Left lung (tissue), 4 donors: ENCODE measurements at regions not wholly inside any gene's neighbourhood (a gene's known extent, or its start where the extent isn't known, plus 50 kb on each side); places are given as distances from the start of the nearest gene placed in this dataset.

Source experiments
- ATAC-seq: fragments of 200-7000 bp; cut with Tn5 transposase; one replicate; pipeline ENCODE4 v1.9.1; 2020; ENCODE audit warnings: moderate library complexity
- DNase-seq, 4 donors: peaks; one replicate each; pipeline ENCODE4 v3.0.0-alpha.2; 2013 to 2020
- H3K27ac ChIP-seq, 2 donors: fragments of 200-600 bp; sonication (generic) in 1 of 2; one replicate each; pipeline versions ENCODE4 v1.5.0 to v1.8.0; 2020 to 2021
- H3K27me3 ChIP-seq, 2 donors: fragments of 200-600 bp; sonication (generic) in 1 of 2; one replicate each; pipeline versions ENCODE4 v1.5.0 to v1.8.0; 2020 to 2021
- H3K36me3 ChIP-seq, 2 donors: fragments of 200-600 bp; sonication (generic) in 1 of 2; one replicate each; pipeline versions ENCODE4 v1.5.0 to v1.8.0; 2020 to 2021
- H3K4me1 ChIP-seq, 2 donors: fragments of 200-600 bp; one replicate each; pipeline ENCODE4 v1.8.0; 2021
- H3K4me3 ChIP-seq, 2 donors: fragments of 200-600 bp; sonication (generic) in 1 of 2; one replicate each; pipeline versions ENCODE4 v1.5.0 to v1.8.0; 2020 to 2021; ENCODE audit warnings: mild to moderate bottlenecking in 1 of 2
- H3K9me3 ChIP-seq, 2 donors: fragments of 200-600 bp; sonication (generic) in 1 of 2; one replicate each; pipeline versions ENCODE4 v1.5.0 to v1.8.0; 2020 to 2021
- intact Hi-C, 2 donors: fragments of 100-400 bp; cut with DNase I; formaldehyde crosslinking; loops; one replicate each; pipeline versions ENCODE4 v1.11.2 to v1.14.2; 2022
- TF ChIP-seq, protein P1 (sequence below), 2 donors: fragments of 200-600 bp; sonication (generic) in 1 of 2; IDR thresholded peaks; one replicate each; pipeline versions ENCODE4 v1.5.0 to v1.8.0; 2021; ENCODE audit warnings: antibody characterized with exemption in 2 of 2
- donor health status: DM: no; HTN: yes; CAD: no.
- donor health status: DM: no; HTN: no; CAD: no.

DNA sequence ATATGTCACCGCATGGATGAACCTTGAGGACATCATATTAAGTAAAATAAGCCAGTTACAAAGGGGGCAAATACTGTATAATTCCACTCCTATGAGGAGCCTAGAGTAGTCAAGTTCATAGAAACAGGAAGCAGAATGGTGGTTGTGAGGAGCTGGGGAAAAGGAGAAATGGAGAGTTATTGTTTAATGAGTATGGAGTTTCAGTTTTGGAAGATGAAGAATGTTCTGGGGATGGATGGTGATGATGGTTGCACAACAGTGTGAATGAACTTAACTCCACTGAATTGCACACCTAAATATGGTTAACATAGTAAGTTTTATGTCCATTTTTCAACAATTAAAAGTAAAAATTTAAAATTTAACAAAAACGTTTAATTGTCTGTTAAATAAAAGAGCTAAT lies 220.9 kb upstream of the JUN start:
- intact Hi-C loops = no loop called here
- H3K4me1 ChIP-seq = peaks cover 6 to 16% of the 10 kb centered on the region in 2 donors
- no peak overlapping the region for H3K4me3 ChIP-seq
- no peak for ATAC-seq
- no peaks in the 10 kb centered on the region for H3K36me3 ChIP-seq
- H3K27me3 ChIP-seq = no peaks in the 10 kb centered on the region
- TF ChIP-seq, protein P1, sequence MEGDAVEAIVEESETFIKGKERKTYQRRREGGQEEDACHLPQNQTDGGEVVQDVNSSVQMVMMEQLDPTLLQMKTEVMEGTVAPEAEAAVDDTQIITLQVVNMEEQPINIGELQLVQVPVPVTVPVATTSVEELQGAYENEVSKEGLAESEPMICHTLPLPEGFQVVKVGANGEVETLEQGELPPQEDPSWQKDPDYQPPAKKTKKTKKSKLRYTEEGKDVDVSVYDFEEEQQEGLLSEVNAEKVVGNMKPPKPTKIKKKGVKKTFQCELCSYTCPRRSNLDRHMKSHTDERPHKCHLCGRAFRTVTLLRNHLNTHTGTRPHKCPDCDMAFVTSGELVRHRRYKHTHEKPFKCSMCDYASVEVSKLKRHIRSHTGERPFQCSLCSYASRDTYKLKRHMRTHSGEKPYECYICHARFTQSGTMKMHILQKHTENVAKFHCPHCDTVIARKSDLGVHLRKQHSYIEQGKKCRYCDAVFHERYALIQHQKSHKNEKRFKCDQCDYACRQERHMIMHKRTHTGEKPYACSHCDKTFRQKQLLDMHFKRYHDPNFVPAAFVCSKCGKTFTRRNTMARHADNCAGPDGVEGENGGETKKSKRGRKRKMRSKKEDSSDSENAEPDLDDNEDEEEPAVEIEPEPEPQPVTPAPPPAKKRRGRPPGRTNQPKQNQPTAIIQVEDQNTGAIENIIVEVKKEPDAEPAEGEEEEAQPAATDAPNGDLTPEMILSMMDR (IDR thresholded peaks at IDR 0.05) = no peak
- no peaks in the 10 kb centered on the region for H3K9me3 ChIP-seq
- DNase-seq = no peak
- no peak overlapping the region for H3K27ac ChIP-seq

GRCh38 chr1:59005491-59006288 lies 221.8 kb upstream of the JUN start:
- intact Hi-C loops = no loop called here
- TF ChIP-seq, protein P1 (IDR thresholded peaks at IDR 0.05) = no peak
- H3K27me3 ChIP-seq = no peaks in the 10 kb centered on the region
- ATAC-seq (no peak), DNase-seq (no peak)
- H3K4me3 ChIP-seq = no peak overlapping the region
- H3K27ac ChIP-seq = no peak overlapping the region
- no peaks in the 10 kb centered on the region for H3K36me3 ChIP-seq
- H3K9me3 ChIP-seq = no peaks in the 10 kb centered on the region
- peaks cover 6 to 16% of the 10 kb centered on the region in 2 donors for H3K4me1 ChIP-seq

DNA sequence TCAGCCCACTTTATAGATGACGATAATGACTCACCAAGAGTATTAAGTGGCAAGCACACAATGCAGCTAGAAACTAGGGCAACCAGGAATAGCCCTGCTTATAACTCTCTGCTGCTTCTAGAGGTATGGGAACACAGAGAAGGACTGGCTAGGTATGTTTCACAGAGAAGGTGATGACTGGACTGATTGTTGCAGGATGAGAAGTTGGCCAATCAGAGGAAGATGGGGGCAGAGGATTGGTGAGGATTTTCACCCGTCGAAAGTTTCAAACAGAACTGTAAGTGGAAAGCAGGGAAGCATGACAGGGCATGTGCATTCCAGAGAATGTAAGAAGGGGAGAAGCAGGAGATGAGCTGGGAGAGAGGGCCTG lies 222.4 kb upstream of the JUN start:
- ATAC-seq (no peak), DNase-seq (no peak)
- TF ChIP-seq, protein P1 (IDR thresholded peaks at IDR 0.05) = no peak
- intact Hi-C loops = no loop called here
- no peak overlapping the region for H3K4me3 ChIP-seq
- H3K27me3 ChIP-seq = no peaks in the 10 kb centered on the region
- H3K36me3 ChIP-seq = no peaks in the 10 kb centered on the region
- no peak overlapping the region for H3K27ac ChIP-seq
- H3K9me3 ChIP-seq = no peaks in the 10 kb centered on the region
- H3K4me1 ChIP-seq = peaks cover 6 to 16% of the 10 kb centered on the region in 2 donors

GRCh38 chr1:59006932-59007331 lies 223.1 kb upstream of the JUN start:
- Histone ChIP-seq H3K9me3 (no peaks in the 10 kb centered on the region), H3K27ac (no peak overlapping the region)
- intact Hi-C loops = no loop called here

GRCh38 chr1:59007429-59007819 lies 223.6 kb upstream of the JUN start:
- H3K9me3 ChIP-seq = no peaks in the 10 kb centered on the region
- intact Hi-C loops = no loop called here

More at GRCh38 chr1:59006932-59007331, 223.1 kb upstream of the JUN start:
- no peak for ATAC-seq
- Histone ChIP-seq H3K27me3 (no peaks in the 10 kb centered on the region), H3K4me1 (peaks cover 6 to 16% of the 10 kb centered on the region in 2 donors), H3K4me3 (no peak overlapping the region), H3K36me3 (no peaks in the 10 kb centered on the region)
- TF ChIP-seq, protein P1 (IDR thresholded peaks at IDR 0.05) = no peak
- DNase-seq = no peak

More at GRCh38 chr1:59007429-59007819, 223.6 kb upstream of the JUN start:
- Histone ChIP-seq H3K27ac (no peak overlapping the region), H3K4me1 (peaks cover 6 to 16% of the 10 kb centered on the region in 2 donors), H3K27me3 (no peaks in the 10 kb centered on the region), H3K4me3 (no peak overlapping the region), H3K36me3 (no peaks in the 10 kb centered on the region)
- ATAC-seq (no peak), DNase-seq (no peak)
- TF ChIP-seq, protein P1 (IDR thresholded peaks at IDR 0.05) = no peak
